ENCODE measurements at regions not wholly inside any gene's neighbourhood (a gene's known extent, or its start where the extent isn't known, plus 50 kb on each side); places are given as distances from the start of the nearest gene placed in this dataset.

- TF ChIP-seq CTCF (IDR thresholded peaks at IDR 0.05) (no peak), POLR2A (IDR thresholded peaks at IDR 0.05) (no peak)
Observed at GRCh38 chr6:139922236-139922635, 547.8 kb upstream of the CITED2 start.
